Stomach (tissue), 4 donors: ENCODE measurements at regions not wholly inside any gene's neighbourhood (a gene's known extent, or its start where the extent isn't known, plus 50 kb on each side); places are given as distances from the start of the nearest gene placed in this dataset.

Source experiments
- POLR2A ChIP-seq, 4 donors: fragments of 450-650 bp; IDR thresholded peaks; one replicate each; pipeline ENCODE4 v1.6.1; 2016; ENCODE audit warnings: antibody characterized with exemption in 4 of 4, control low read depth in 2 of 4, mild to moderate bottlenecking in 1 of 4, moderate library complexity in 1 of 4
- POLR2AphosphoS5 ChIP-seq, 3 donors: sonication (generic); formaldehyde crosslinking; IDR thresholded peaks; one replicate each; pipeline ENCODE4 v1.6.1; 2016; ENCODE audit warnings: antibody characterized with exemption in 3 of 3
- TF ChIP-seq, protein P1 (sequence below), 7 experiments: fragments of 450-650 bp in 4 of 7; fragments of 200-600 bp in 3 of 7; sonication (generic) in 3 of 7; IDR thresholded peaks; one replicate each; pipeline ENCODE4 v1.5.1; 2016 to 2019; ENCODE audit warnings: antibody characterized with exemption in 7 of 7, control low read depth in 2 of 7, mild to moderate bottlenecking in 1 of 7

DNA sequence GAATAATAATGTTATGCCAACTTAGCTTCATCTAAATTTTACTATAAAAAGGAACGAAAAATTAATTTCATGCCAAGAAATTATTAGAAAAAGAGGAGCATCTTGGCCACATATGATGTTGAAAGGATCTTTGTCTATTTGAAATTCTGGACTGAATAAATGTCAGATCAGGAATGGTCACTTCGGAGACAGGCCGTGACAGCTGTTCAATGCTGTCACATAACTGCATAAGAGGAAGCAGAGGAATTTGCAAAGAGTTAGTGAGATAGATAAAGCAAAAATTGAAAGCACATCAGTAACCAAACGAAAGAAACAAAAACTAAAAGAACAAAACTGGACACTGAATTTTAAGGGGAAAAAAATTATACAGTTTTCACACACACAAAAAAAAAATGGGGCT is 100.9 kb downstream of the GASK1B start:
- TF ChIP-seq, protein P1, sequence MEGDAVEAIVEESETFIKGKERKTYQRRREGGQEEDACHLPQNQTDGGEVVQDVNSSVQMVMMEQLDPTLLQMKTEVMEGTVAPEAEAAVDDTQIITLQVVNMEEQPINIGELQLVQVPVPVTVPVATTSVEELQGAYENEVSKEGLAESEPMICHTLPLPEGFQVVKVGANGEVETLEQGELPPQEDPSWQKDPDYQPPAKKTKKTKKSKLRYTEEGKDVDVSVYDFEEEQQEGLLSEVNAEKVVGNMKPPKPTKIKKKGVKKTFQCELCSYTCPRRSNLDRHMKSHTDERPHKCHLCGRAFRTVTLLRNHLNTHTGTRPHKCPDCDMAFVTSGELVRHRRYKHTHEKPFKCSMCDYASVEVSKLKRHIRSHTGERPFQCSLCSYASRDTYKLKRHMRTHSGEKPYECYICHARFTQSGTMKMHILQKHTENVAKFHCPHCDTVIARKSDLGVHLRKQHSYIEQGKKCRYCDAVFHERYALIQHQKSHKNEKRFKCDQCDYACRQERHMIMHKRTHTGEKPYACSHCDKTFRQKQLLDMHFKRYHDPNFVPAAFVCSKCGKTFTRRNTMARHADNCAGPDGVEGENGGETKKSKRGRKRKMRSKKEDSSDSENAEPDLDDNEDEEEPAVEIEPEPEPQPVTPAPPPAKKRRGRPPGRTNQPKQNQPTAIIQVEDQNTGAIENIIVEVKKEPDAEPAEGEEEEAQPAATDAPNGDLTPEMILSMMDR (IDR thresholded peaks at IDR 0.05), result no peak
- no peak for TF ChIP-seq POLR2A (IDR thresholded peaks at IDR 0.05)
- no peak for TF ChIP-seq POLR2AphosphoS5 (IDR thresholded peaks at IDR 0.05)
